ENCODE measurements at regions not wholly inside any gene's neighbourhood (a gene's known extent, or its start where the extent isn't known, plus 50 kb on each side); places are given as distances from the start of the nearest gene placed in this dataset.

DNA sequence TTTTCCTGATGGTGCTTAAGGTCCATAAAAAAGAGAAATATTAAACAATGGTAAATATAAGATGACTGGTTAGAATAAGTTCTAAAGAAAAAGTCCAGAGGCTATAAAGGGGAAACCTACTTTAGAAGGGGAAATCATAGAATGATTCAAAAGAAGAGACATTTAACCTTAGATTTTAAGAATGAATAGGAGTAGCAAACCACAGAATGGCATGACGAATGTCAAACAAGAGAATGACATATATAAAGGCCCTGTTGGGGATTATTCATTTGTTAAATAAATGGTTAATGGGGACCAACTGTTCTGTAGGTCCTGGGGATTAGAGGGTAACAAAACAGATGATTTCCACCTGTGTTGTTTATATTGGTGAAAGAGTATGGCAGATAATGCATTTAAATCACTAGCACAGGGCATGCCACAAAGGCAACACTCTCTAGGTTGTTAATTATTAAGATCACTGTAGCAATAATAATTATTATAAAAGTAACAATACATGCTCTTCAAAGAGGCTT is 495.2 kb upstream of the GRIA1 start:
- Histone ChIP-seq H3K27me3 (ENCODE audit: control insufficient read depth, insufficient read depth, low read length) (no peaks in the 10 kb centered on the region), H3K9me3 (ENCODE audit: control insufficient read depth, insufficient read depth, low read length) (no peaks in the 10 kb centered on the region), H3K4me3 (ENCODE audit: low read length) (no peak overlapping the region), H3K27ac (ENCODE audit: low read length) (no peak overlapping the region), H3K4me1 (ENCODE audit: control insufficient read depth, insufficient read depth, low read length) (no peaks in the 10 kb centered on the region), H3K36me3 (ENCODE audit: control insufficient read depth, insufficient read depth, low read length) (no peaks in the 10 kb centered on the region)
- H3K27ac Mint-ChIP-seq, result no peak overlapping the region
- intact Hi-C loops (cut with micrococcal nuclease), result no loop called here
- no peaks in the 10 kb centered on the region for H3K27me3 Mint-ChIP-seq (ENCODE audit: low read depth in 2 of 2)
- H3K36me3 Mint-ChIP-seq, result no peaks in the 10 kb centered on the region
- TF ChIP-seq, protein P1, sequence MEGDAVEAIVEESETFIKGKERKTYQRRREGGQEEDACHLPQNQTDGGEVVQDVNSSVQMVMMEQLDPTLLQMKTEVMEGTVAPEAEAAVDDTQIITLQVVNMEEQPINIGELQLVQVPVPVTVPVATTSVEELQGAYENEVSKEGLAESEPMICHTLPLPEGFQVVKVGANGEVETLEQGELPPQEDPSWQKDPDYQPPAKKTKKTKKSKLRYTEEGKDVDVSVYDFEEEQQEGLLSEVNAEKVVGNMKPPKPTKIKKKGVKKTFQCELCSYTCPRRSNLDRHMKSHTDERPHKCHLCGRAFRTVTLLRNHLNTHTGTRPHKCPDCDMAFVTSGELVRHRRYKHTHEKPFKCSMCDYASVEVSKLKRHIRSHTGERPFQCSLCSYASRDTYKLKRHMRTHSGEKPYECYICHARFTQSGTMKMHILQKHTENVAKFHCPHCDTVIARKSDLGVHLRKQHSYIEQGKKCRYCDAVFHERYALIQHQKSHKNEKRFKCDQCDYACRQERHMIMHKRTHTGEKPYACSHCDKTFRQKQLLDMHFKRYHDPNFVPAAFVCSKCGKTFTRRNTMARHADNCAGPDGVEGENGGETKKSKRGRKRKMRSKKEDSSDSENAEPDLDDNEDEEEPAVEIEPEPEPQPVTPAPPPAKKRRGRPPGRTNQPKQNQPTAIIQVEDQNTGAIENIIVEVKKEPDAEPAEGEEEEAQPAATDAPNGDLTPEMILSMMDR (IDR thresholded peaks at IDR 0.05), result no peak
- 23% methylated on average over 1 of the region's 1 CpG for WGBS (ENCODE audit: insufficient coverage)
- DNase-seq, result no peak
- no peak overlapping the region for H3K4me3 Mint-ChIP-seq
- no peak for ATAC-seq
- H3K9me3 Mint-ChIP-seq, result peaks cover 12 to 13% of the 10 kb centered on the region in 2 donors
- H3K4me1 Mint-ChIP-seq, result no peaks in the 10 kb centered on the region

DNA sequence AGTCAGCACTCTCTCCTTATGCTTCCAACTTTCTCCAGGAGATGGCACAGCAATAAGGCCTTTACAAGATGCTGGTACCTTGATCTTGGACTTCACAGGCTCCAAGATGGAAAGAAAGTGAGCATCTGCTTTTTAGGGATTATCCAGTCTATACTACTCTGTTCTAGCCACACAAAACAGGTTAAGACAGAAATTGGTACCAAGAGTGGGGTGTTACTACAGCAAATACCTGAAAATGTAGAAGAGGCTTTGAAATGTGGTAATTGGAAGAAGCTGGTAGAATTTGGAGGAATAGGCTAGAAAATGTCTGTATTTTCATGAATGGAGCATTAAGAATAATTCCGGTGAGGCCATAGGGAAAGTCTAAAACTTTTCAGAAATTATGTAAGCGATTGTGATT is 484.8 kb upstream of the GRIA1 start:
- no peak overlapping the region for H3K27ac ChIP-seq (ENCODE audit: low read length)
- H3K27ac Mint-ChIP-seq, result no peak overlapping the region
- H3K4me3 ChIP-seq (ENCODE audit: low read length), result no peak overlapping the region
- TF ChIP-seq, protein P1 (IDR thresholded peaks at IDR 0.05), result no peak
- no peaks in the 10 kb centered on the region for H3K4me1 Mint-ChIP-seq
- 84% methylated on average over 2 of the region's 2 CpGs for WGBS (ENCODE audit: insufficient coverage)
- intact Hi-C loops (cut with micrococcal nuclease), result no loop called here
- H3K4me1 ChIP-seq (ENCODE audit: control insufficient read depth, insufficient read depth, low read length), result no peaks in the 10 kb centered on the region
- H3K4me3 Mint-ChIP-seq, result no peak overlapping the region
- peaks cover 22 to 23% of the 10 kb centered on the region in 2 donors for H3K9me3 Mint-ChIP-seq
- H3K9me3 ChIP-seq (ENCODE audit: control insufficient read depth, insufficient read depth, low read length), result peaks cover 5% of the 10 kb centered on the region
- no peak for ATAC-seq
- H3K27me3 Mint-ChIP-seq (ENCODE audit: low read depth in 2 of 2), result no peaks in the 10 kb centered on the region
- H3K27me3 ChIP-seq (ENCODE audit: control insufficient read depth, insufficient read depth, low read length), result no peaks in the 10 kb centered on the region
- H3K36me3 ChIP-seq (ENCODE audit: control insufficient read depth, insufficient read depth, low read length), result no peaks in the 10 kb centered on the region
- no peak for DNase-seq
- H3K36me3 Mint-ChIP-seq, result peaks cover 12% of the 10 kb centered on the region

DNA sequence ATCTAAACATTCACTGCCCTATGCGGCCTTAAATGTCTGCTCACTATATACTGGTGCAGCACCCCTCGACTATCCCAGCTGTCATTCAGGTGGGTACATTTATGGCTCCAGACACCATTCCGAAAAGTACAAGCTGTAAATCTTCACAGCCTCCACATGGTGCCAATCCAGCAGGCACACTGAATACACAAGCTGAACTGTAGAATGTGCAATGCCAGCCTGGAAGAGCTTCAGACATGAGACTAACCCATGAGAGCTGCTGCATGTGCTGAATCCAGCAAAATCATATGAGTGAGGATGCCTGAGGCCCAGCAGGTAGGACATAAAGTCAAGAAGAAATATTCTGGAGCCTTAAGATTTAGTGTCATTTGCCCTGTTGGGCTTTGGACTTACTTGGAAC is 483.8 kb upstream of the GRIA1 start:
- DNase-seq (no peak), ATAC-seq (no peak)
- H3K27me3 Mint-ChIP-seq (ENCODE audit: low read depth in 2 of 2), result no peaks in the 10 kb centered on the region
- no peaks in the 10 kb centered on the region for H3K36me3 ChIP-seq (ENCODE audit: control insufficient read depth, insufficient read depth, low read length)
- peaks cover 12% of the 10 kb centered on the region for H3K36me3 Mint-ChIP-seq
- WGBS (ENCODE audit: insufficient coverage), result 78% methylated on average over 3 of the region's 3 CpGs
- TF ChIP-seq, protein P1 (IDR thresholded peaks at IDR 0.05), result no peak
- no peaks in the 10 kb centered on the region for H3K27me3 ChIP-seq (ENCODE audit: control insufficient read depth, insufficient read depth, low read length)
- no peaks in the 10 kb centered on the region for H3K4me1 Mint-ChIP-seq
- H3K27ac ChIP-seq (ENCODE audit: low read length), result no peak overlapping the region
- no peak overlapping the region for H3K27ac Mint-ChIP-seq
- H3K9me3 Mint-ChIP-seq, result peaks cover 21 to 25% of the 10 kb centered on the region in 2 donors
- no peak overlapping the region for H3K4me3 ChIP-seq (ENCODE audit: low read length)
- no peaks in the 10 kb centered on the region for H3K4me1 ChIP-seq (ENCODE audit: control insufficient read depth, insufficient read depth, low read length)
- H3K4me3 Mint-ChIP-seq, result no peak overlapping the region
- peaks cover 5% of the 10 kb centered on the region for H3K9me3 ChIP-seq (ENCODE audit: control insufficient read depth, insufficient read depth, low read length)
- intact Hi-C loops (cut with micrococcal nuclease), result no loop called here

DNA sequence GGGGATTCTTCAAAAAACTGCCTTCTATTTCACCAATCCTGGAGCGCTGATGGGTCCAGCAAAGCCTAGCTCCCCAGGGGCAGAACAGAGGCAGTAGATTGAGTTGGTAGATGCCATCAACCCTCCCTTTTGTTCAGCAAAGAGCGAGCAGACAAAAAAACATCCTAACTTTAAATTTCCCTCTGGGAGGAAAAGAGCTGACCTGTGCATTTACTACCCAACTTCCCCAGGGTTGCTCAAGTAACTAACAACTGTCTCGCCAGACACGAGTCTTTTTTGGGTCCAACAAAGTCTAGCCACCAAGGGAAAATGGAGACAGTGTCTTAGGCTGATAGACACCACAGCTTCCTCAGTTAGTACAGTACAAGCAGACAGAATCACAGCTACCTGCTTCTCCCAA is 476.3 kb upstream of the GRIA1 start:
- Histone ChIP-seq H3K27me3 (ENCODE audit: control insufficient read depth, insufficient read depth, low read length) (no peaks in the 10 kb centered on the region), H3K27ac (ENCODE audit: low read length) (no peak overlapping the region), H3K9me3 (ENCODE audit: control insufficient read depth, insufficient read depth, low read length) (peaks cover 7% of the 10 kb centered on the region), H3K4me1 (ENCODE audit: control insufficient read depth, insufficient read depth, low read length) (no peaks in the 10 kb centered on the region), H3K4me3 (ENCODE audit: low read length) (no peak overlapping the region), H3K36me3 (ENCODE audit: control insufficient read depth, insufficient read depth, low read length) (no peaks in the 10 kb centered on the region)
- H3K4me3 Mint-ChIP-seq, result no peak overlapping the region
- peaks cover 8 to 22% of the 10 kb centered on the region in 2 donors for H3K9me3 Mint-ChIP-seq
- no peak overlapping the region for H3K27ac Mint-ChIP-seq
- no peaks in the 10 kb centered on the region for H3K27me3 Mint-ChIP-seq (ENCODE audit: low read depth in 2 of 2)
- no peaks in the 10 kb centered on the region for H3K4me1 Mint-ChIP-seq
- intact Hi-C loops (cut with micrococcal nuclease), result no loop called here
- H3K36me3 Mint-ChIP-seq, result no peaks in the 10 kb centered on the region
- ATAC-seq (no peak), DNase-seq (no peak)
- TF ChIP-seq, protein P1 (IDR thresholded peaks at IDR 0.05), result no peak
- 85% methylated on average over 3 of the region's 4 CpGs for WGBS (ENCODE audit: insufficient coverage)

Data from natural killer cell (primary cell).